ENCODE measurements at regions not wholly inside any gene's neighbourhood (a gene's known extent, or its start where the extent isn't known, plus 50 kb on each side); places are given as distances from the start of the nearest gene placed in this dataset.
"Not testable (repeated sequence)": the region's sequence is repeated elsewhere in the genome, so short reads cannot be mapped to it uniquely, and the experiment has no call there.

- DNase-seq (ENCODE audit: low read depth in 2 of 2): no peak
Observed at GRCh38 chr4:23023121-23023520, 330.4 kb downstream of the GBA3 start.

DNA sequence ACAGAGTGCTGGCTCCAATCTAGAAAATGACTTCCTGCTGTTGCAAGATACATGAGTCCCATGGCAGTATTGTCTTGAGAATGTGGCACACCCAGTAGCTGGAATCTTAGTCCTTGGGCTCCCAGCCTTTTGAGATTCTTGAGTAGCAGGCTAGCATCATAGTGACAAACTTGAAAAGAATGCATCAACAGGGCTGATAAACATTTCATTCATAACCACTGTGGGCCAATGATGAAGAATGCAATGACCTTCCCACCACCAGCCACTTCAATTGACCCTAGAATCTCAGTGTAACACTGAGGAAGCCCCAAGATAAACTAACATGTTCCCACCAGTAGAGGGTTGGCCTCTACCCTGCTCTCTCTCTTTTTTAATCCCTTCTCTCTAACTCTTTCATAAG, 329.3 kb downstream of the GBA3 start:
- DNase-seq (ENCODE audit: low read depth in 2 of 2): no peak

DNA sequence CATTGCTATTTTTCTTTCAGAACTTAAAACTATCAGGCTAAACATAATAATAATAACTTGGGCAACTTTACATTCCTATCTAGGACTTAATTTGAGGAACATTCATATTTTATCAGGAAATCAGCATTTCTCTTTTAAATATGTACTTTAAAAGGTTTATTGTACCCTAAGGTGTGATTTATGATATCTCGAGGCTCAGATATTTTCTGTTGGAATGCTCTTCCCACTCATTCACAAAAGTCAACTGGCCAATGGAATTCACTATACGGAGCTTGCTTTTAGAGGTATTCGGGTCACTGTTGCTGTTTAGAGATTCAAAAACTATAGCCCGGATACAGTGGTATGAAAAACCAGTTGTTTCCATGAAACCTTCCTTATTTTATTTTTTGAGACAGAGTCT, 328.3 kb downstream of the GBA3 start:
- DNase-seq (ENCODE audit: low read depth in 2 of 2): no peak

GRCh38 chr4:23020399-23020798, 327.7 kb downstream of the GBA3 start:
- not testable (repeated sequence) for DNase-seq (ENCODE audit: low read depth in 2 of 2)

DNA sequence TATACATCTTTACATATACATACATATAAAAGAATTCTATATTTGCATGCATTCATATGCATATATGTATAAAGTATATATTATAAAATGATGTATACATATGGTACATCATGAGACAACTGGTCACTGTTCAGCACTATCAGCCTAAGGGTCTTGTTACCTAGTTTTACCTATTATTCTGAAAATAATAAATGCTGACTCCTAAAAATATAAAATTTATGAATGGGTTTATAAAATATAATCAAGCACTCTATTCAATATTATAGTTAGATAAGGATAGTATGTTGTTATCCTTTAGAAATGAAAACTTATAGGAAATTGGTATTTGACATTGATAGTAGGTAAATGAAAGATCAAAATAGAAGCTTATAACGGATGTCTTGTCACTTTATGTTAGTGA, 324.2 kb downstream of the GBA3 start:
- DNase-seq (ENCODE audit: low read depth in 2 of 2): no peak

DNA sequence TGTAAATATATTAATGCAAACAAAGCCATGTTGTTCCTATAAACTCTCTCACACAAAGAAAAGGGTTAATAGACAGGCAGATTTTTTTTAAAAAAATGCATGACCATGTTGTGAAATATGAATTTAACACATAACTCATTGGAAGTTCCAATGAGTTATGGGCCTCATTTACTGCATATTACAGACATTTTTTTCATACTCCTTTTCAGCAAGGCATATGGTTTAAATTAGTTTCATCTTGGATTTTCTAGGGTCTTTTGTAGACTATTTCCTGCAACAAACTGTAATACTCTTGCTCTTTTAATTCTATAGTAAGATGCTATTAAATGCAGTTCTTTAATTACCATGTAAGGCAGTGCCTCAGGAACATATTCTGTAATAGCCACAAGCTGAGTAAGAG, 323.1 kb downstream of the GBA3 start:
- no peak for DNase-seq (ENCODE audit: low read depth in 2 of 2)

DNA sequence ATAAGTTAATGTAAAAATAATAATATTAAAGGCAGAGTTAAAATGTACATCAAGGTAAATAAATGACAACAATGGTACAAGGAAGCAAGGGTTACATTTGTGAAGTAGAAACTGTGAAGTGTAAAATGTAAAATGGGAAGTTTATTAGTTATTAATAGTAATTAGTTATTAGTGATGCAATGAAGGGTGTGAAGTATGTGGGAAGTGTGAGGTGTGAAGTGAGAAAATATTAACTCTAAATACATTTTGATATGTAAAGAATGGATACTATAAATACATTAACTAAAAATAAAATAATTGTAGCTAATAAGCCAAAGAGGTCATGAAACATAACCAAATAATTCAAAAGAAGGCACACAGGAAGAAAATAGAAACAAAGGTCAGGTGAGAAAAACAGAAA, 316.4 kb downstream of the GBA3 start:
- no peak for DNase-seq (ENCODE audit: low read depth in 2 of 2)

DNA sequence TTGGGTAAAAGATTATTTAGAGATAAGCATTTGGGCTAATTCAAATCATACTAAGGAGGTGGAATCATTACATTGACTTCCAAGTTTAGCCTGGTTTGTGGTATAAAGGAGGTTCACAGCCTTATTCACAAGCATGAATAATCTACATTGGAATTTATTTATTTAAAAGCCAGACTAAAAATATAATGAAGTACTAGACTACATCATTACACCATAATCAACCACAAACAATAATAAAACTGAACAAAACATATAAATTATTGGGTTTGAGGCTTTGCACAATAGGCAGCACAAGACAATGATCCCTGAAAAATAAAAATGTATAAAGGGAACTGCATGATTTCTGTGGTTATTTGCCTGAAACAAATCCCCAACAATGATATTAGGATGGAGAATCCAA, 314.0 kb downstream of the GBA3 start:
- no peak for DNase-seq (ENCODE audit: low read depth in 2 of 2)

- DNase-seq (ENCODE audit: low read depth in 2 of 2): no peak
Observed at GRCh38 chr4:23005691-23006090, 313.0 kb downstream of the GBA3 start.

DNA sequence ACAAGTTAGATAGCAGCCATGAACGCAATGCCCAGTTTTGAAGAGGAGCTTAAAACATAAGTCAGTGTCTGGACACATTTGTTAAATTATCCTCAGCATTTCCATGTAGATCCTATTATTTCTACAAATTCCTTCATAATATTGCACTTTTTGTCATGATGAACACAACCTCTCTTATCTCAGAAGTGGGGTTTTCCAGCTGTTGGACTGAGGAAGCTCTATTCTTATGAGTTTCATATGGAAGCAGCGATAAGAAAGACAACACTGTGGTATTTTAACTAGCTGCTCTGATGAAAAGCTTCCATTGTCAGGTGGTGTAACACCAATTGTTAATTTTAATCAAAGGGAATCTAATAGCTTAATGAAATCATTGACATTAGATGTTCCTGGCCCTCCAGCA, 308.7 kb downstream of the GBA3 start:
- no peak for DNase-seq (ENCODE audit: low read depth in 2 of 2)

DNA sequence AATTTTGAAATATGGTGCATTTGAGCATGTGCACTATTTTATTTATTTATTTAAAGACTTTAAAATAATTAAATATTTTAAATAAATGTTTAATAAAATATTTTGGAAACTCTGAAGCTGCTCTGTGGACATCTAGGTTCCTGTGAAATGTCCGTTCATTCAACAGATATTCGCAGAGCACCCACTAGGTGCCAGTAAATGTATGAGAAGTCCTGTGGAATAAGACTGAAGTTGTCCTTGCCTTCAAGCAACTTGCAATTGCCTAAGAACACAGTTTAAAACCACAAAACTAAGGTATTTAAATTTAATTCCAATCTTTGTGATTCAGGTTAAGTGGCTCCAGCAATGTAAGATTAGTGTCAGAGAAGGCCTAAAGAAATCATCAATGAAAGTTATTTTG, 306.7 kb downstream of the GBA3 start:
- no peak for DNase-seq (ENCODE audit: low read depth in 2 of 2)

- no peak for DNase-seq (ENCODE audit: low read depth in 2 of 2)
Observed at GRCh38 chr4:22997358-22998224, 304.9 kb downstream of the GBA3 start.

DNA sequence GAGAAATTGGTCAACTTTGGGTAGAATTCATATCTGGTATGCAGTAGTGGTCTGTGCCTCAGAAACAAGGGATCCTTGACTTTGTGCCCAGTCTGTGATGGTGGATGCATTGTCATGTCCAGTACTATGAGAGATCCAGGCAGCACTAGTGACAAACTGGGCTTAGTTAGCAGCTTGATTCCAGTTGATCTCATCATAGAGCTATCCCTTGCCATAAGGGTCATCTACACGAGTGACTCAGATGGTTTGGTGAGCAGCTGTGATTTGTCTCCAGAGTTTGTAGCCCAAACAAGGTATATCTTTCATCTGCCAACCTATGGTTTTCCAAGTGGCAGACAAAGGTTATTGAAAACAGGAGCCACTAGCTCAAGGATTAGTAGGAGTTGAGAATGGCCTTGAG, 298.8 kb downstream of the GBA3 start:
- DNase-seq (ENCODE audit: low read depth in 2 of 2): no peak

DNA sequence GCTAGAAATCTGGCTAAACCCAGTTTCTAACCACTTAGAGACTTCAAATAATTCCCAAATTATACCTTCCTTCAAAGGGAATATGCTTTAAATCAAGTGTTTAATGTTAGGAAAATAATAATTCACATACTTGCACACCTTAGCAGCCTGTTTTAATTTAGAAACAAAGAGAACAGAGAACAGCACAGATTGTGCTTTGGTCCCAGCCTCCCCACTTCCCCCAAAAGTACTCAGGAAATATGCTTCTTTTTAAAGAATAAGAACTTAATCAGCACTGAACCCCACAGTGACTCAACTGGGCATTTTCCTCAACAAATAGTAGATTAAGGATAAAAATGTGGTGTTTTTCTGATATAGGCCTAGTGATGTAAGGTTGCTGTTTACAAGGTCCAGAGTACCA, 295.8 kb downstream of the GBA3 start:
- no peak for DNase-seq (ENCODE audit: low read depth in 2 of 2)

DNA sequence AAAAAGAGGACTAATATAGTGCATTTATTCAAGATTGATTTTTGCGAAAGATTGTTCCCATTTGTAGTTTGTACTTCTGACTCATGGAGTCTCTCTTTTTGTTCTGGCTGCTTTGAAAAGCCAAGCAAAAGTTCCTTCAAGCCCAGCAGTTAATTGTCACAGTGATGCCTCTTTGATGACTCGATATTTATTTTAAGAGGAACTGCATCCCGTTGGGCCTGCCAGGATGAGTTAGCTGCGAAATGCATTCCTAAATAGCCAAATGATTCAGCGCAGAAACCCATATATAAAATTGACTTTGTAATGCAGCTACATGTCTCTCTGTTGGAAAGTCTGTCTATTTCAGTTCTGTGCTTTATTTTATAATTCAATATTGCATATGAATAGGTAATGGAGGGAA, 295.1 kb downstream of the GBA3 start:
- no peak for DNase-seq (ENCODE audit: low read depth in 2 of 2)

DNA sequence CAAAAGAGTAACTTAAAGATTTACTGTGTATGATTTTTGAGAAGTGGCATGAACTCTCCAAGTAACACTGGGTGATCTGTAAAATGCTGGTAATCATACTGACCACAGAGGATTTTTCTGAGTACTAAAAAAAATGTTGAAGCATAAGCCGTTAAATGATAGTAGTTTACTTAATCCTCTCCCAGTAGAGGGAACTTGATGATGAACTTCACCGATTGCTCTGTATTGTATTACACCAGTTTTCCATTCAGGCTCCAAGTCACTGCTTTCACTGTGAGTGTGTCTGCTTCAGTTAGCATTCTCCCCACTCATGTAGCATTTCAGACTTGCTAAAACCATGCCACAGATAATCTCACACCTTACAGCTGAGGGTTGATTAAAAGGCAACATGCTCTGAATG, 294.1 kb downstream of the GBA3 start:
- no peak for DNase-seq (ENCODE audit: low read depth in 2 of 2)

- no peak for DNase-seq (ENCODE audit: low read depth in 2 of 2)
Observed at GRCh38 chr4:22986262-22986661, 293.5 kb downstream of the GBA3 start.

GRCh38 chr4:22984390-22984789, 291.7 kb downstream of the GBA3 start:
- DNase-seq (ENCODE audit: low read depth in 2 of 2): no peak

DNA sequence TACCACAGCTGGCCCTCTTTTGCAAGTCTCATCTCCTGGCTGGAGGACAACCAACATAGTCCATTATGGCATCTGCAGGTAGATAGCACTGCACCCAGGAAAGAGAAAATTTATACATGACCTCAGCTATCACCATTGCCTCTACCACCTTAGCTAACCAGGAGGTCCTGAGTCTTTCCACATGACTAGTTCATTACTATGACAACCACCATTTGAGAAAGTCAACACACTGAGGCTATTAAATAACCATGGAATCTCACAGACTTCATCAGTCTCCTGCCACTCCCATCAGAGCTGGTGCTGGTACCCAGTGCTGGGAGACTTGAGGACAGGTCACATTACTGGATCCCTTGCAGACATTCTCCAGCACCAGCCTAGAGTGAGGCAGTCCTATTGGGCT, 285.9 kb downstream of the GBA3 start:
- no peak for DNase-seq (ENCODE audit: low read depth in 2 of 2)

DNA sequence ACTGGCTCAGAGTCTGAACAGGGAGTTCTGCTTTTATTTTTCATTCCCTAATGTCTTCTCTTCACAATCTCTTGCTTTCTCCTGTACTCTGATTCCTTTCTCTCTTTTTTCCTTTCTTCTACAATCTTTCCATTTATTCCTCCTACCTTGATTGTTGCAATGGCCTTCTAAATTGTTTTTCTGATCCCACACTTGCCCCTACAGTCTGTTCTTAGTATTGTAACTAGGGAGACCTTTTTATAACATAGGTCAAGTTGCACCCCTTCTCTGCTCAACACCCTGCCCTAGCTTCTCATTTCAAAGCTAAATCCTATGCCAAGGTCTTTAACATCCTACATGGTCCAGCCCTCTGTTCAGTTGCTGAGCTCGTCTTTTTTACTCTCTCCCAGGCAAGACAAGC, 277.9 kb downstream of the GBA3 start:
- DNase-seq (ENCODE audit: low read depth in 2 of 2): no peak

- no peak for DNase-seq (ENCODE audit: low read depth in 2 of 2)
Observed at GRCh38 chr4:22969287-22969896, 276.7 kb downstream of the GBA3 start.

DNA sequence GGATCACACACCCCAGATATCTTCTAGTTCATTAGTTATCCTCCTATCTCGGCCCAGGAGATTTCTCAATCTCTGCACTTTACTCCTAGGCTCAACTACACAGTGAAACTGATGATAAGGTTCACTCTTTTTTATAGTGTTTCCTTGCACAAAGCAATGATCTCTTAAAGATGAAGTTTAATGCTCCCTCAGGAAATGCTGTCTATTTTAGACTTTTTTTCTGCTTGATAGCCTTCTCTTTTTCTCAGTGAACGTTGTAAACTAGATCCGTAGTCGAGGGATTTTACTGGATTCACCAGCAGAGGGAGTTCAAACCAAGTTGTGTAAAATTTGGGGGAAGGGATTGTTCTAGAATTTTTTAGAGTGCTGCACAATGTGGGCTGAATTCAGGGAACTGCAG, 269.6 kb downstream of the GBA3 start:
- DNase-seq (ENCODE audit: low read depth in 2 of 2): no peak

DNA sequence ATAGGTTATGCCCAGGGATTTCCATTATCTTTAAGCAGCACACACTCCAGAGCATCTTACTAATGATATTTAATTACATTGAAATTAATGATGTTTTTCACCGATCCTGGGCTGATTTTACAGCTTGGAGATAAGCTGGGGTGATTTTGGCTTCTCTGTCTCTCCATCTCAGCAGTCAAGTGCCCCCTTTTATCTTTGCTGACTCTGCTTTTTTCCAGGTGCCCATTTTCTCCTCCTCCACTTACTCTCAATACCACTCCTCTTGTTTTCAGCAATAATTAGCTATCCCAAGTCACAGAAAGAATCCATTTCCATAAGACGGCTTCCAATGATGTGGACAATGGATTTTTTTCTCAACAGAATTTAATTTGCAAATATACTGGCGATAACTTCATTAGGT, 266.7 kb downstream of the GBA3 start:
- no peak for DNase-seq (ENCODE audit: low read depth in 2 of 2)

Measured in activated CD4-positive, alpha-beta T cell treated with anti-CD3 and anti-CD28 coated beads for 24 hours (primary cell).